ENCODE measurements at regions not wholly inside any gene's neighbourhood (a gene's known extent, or its start where the extent isn't known, plus 50 kb on each side); places are given as distances from the start of the nearest gene placed in this dataset.

DNA sequence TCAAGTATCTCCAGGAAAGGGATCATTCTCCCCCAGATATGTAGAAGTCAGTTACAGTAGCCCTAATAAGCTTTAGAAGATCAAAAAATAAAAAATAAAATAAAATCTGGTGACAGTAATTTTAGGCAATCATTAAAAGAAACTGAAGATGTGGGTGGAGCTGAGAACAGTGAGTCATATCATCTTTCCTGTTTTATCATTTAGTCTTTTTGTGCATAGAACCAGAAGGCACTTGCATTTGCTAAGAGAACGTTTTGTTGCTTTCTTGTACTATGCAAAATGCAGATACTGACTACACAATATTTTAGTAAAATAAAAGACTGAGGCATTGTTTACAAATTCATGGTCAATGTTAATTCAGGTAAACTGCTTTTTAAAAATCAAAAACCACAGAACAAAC is 497.4 kb upstream of the EPHA7 start:
- TF ChIP-seq, protein P1, sequence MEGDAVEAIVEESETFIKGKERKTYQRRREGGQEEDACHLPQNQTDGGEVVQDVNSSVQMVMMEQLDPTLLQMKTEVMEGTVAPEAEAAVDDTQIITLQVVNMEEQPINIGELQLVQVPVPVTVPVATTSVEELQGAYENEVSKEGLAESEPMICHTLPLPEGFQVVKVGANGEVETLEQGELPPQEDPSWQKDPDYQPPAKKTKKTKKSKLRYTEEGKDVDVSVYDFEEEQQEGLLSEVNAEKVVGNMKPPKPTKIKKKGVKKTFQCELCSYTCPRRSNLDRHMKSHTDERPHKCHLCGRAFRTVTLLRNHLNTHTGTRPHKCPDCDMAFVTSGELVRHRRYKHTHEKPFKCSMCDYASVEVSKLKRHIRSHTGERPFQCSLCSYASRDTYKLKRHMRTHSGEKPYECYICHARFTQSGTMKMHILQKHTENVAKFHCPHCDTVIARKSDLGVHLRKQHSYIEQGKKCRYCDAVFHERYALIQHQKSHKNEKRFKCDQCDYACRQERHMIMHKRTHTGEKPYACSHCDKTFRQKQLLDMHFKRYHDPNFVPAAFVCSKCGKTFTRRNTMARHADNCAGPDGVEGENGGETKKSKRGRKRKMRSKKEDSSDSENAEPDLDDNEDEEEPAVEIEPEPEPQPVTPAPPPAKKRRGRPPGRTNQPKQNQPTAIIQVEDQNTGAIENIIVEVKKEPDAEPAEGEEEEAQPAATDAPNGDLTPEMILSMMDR (IDR thresholded peaks at IDR 0.05) = no peak
- TF ChIP-seq POLR2A (IDR thresholded peaks at IDR 0.05) = no peak
